ENCODE measurements at regions not wholly inside any gene's neighbourhood (a gene's known extent, or its start where the extent isn't known, plus 50 kb on each side); places are given as distances from the start of the nearest gene placed in this dataset.

GRCh38 chr2:8628179-8628865 lies 53.5 kb upstream of the ID2 start:
- Mint-ChIP-seq H3K27me3 (ENCODE audit: insufficient read depth) (peaks cover 1% of the 10 kb centered on the region), H3K4me3 (no peak overlapping the region), H3K4me1 (ENCODE audit: low read depth) (peaks cover 8% of the 10 kb centered on the region), H3K27ac (no peak overlapping the region), H3K36me3 (ENCODE audit: low read depth) (no peaks in the 10 kb centered on the region), H3K9me3 (no peaks in the 10 kb centered on the region)
- TF ChIP-seq CTCF (IDR thresholded peaks at IDR 0.05), result no peak
- no peak for DNase-seq

- peaks cover 13% of the 10 kb centered on the region for H3K4me1 Mint-ChIP-seq (ENCODE audit: low read depth)
- no peak for DNase-seq
Measured at GRCh38 chr2:8628866-8629209, 53.0 kb upstream of the ID2 start.

GRCh38 chr2:8629402-8629801 lies 52.5 kb upstream of the ID2 start:
- Mint-ChIP-seq H3K4me1 (ENCODE audit: low read depth) (peaks cover 18% of the 10 kb centered on the region), H3K4me3 (no peak overlapping the region), H3K36me3 (ENCODE audit: low read depth) (no peaks in the 10 kb centered on the region), H3K27me3 (ENCODE audit: insufficient read depth) (no peaks in the 10 kb centered on the region; the same call in none of the 2 replicates), H3K27ac (no peak overlapping the region), H3K9me3 (no peaks in the 10 kb centered on the region)
- no peak for TF ChIP-seq CTCF (IDR thresholded peaks at IDR 0.05)
- DNase-seq, result no peak

More at GRCh38 chr2:8628866-8629209, 53.0 kb upstream of the ID2 start:
- H3K27me3 Mint-ChIP-seq (ENCODE audit: insufficient read depth), result no peaks in the 10 kb centered on the region; the same call in none of the 2 replicates
- H3K36me3 Mint-ChIP-seq (ENCODE audit: low read depth), result no peaks in the 10 kb centered on the region
- no peaks in the 10 kb centered on the region for H3K9me3 Mint-ChIP-seq
- no peak overlapping the region for H3K4me3 Mint-ChIP-seq
- no peak overlapping the region for H3K27ac Mint-ChIP-seq
- TF ChIP-seq CTCF (IDR thresholded peaks at IDR 0.05), result no peak

- TF ChIP-seq CTCF (IDR thresholded peaks at IDR 0.05), result no peak
- Mint-ChIP-seq H3K4me3 (no peak overlapping the region), H3K27ac (no peak overlapping the region), H3K9me3 (no peaks in the 10 kb centered on the region), H3K36me3 (ENCODE audit: low read depth) (no peaks in the 10 kb centered on the region), H3K4me1 (ENCODE audit: low read depth) (peaks cover 27% of the 10 kb centered on the region), H3K27me3 (ENCODE audit: insufficient read depth) (no peaks in the 10 kb centered on the region; the same call in none of the 2 replicates)
- DNase-seq, result no peak
Measured at GRCh38 chr2:8630676-8631464, 51.0 kb upstream of the ID2 start.

- H3K27ac Mint-ChIP-seq, result no peak overlapping the region
- H3K27me3 Mint-ChIP-seq (ENCODE audit: insufficient read depth), result no peaks in the 10 kb centered on the region; the same call in none of the 2 replicates
- peaks cover 33% of the 10 kb centered on the region for H3K4me1 Mint-ChIP-seq (ENCODE audit: low read depth)
- no peaks in the 10 kb centered on the region for H3K9me3 Mint-ChIP-seq
- DNase-seq, result no peak
- no peak overlapping the region for H3K4me3 Mint-ChIP-seq
- no peaks in the 10 kb centered on the region for H3K36me3 Mint-ChIP-seq (ENCODE audit: low read depth)
- no peak for TF ChIP-seq CTCF (IDR thresholded peaks at IDR 0.05)
Measured at GRCh38 chr2:8631465-8632005, 50.3 kb upstream of the ID2 start.

All from HFFc6 (cell line).